Suppressor macrophage (primary cell): ENCODE measurements at regions not wholly inside any gene's neighbourhood (a gene's known extent, or its start where the extent isn't known, plus 50 kb on each side); places are given as distances from the start of the nearest gene placed in this dataset.
A peak's percentile ranks its signal among the peaks of the same experiment; 100 is the strongest.
"Not testable (repeated sequence)": the region's sequence is repeated elsewhere in the genome, so short reads cannot be mapped to it uniquely, and the experiment has no call there.

Experiments
- DNase-seq, 4 experiments: peaks; one replicate each; pipeline ENCODE4 v3.0.0-alpha.2; 2020 to 2022

- no peak for DNase-seq
Observed at GRCh38 chr11:122604621-122605020, 50.9 kb upstream of the UBASH3B start.

GRCh38 chr11:122601141-122602125 lies 54.1 kb upstream of the UBASH3B start:
- DNase-seq = no peak

GRCh38 chr11:122600290-122600689 lies 55.2 kb upstream of the UBASH3B start:
- DNase-seq = no peak

GRCh38 chr11:122599434-122599833 lies 56.1 kb upstream of the UBASH3B start:
- DNase-seq = peak in 3 of 4 experiments; percentile 29 to 33 (median 31)

GRCh38 chr11:122598971-122599370 lies 56.6 kb upstream of the UBASH3B start:
- DNase-seq = peak; percentile 65 to 79 (median 76)

GRCh38 chr11:122597511-122597910 lies 58.0 kb upstream of the UBASH3B start:
- DNase-seq = no peak

GRCh38 chr11:122594986-122595645 lies 60.4 kb upstream of the UBASH3B start:
- DNase-seq = no peak

- no peak for DNase-seq
Observed at GRCh38 chr11:122593473-122594420, 61.8 kb upstream of the UBASH3B start.

- DNase-seq = no peak
Observed at GRCh38 chr11:122592641-122593040, 62.9 kb upstream of the UBASH3B start.

GRCh38 chr11:122584670-122585069 lies 70.9 kb upstream of the UBASH3B start:
- DNase-seq = no peak

- not testable (repeated sequence) for DNase-seq
Observed at GRCh38 chr11:122580071-122580470, 75.5 kb upstream of the UBASH3B start.

GRCh38 chr11:122578171-122578825 lies 77.2 kb upstream of the UBASH3B start:
- no peak for DNase-seq

- no peak for DNase-seq
Observed at GRCh38 chr11:122572592-122572991, 82.9 kb upstream of the UBASH3B start.

- DNase-seq = no peak
Observed at GRCh38 chr11:122563761-122564160, 91.8 kb upstream of the UBASH3B start.

GRCh38 chr11:122559734-122560382 lies 95.7 kb upstream of the UBASH3B start:
- no peak for DNase-seq

GRCh38 chr11:122559218-122559617 lies 96.3 kb upstream of the UBASH3B start:
- not testable (repeated sequence) for DNase-seq

- DNase-seq = not testable (repeated sequence)
Observed at GRCh38 chr11:122557163-122557562, 98.4 kb upstream of the UBASH3B start.

GRCh38 chr11:122556605-122557004 lies 98.9 kb upstream of the UBASH3B start:
- DNase-seq = peak in 3 of 4 experiments; percentile 16 to 34 (median 18)

GRCh38 chr11:122538060-122538459 lies 117.5 kb upstream of the UBASH3B start:
- no peak for DNase-seq

- DNase-seq = no peak
Observed at GRCh38 chr11:122524898-122525297, 130.6 kb upstream of the UBASH3B start.
